GM23248 (cell line): ENCODE measurements at regions not wholly inside any gene's neighbourhood (a gene's known extent, or its start where the extent isn't known, plus 50 kb on each side); places are given as distances from the start of the nearest gene placed in this dataset.

Experiments used
- EZH2 ChIP-seq: fragments of 200-600 bp; sonication (generic); IDR thresholded peaks from 2 replicates; pipeline ENCODE4 v1.6.1; 2018; ENCODE audit warnings: antibody characterized with exemption, mild to moderate bottlenecking; ENCODE audit not compliant: insufficient read depth, poor library complexity, severe bottlenecking
- EZH2phosphoT487 ChIP-seq: fragments of 200-600 bp; sonication (generic); IDR thresholded peaks from 2 replicates; pipeline ENCODE4 v1.6.1; 2018; ENCODE audit warnings: antibody characterized with exemption, moderate library complexity, mild to moderate bottlenecking, low read depth; ENCODE audit not compliant: insufficient read depth

- TF ChIP-seq EZH2phosphoT487 (no peak), EZH2 (no peak)
Measured at GRCh38 chr7:16189026-16189715, 232.2 kb downstream of the CRPPA start.
